ELR (cell line): ENCODE measurements at regions not wholly inside any gene's neighbourhood (a gene's known extent, or its start where the extent isn't known, plus 50 kb on each side); places are given as distances from the start of the nearest gene placed in this dataset.
A peak's percentile ranks its signal among the peaks of the same experiment; 100 is the strongest.
"Not testable (repeated sequence)": the region's sequence is repeated elsewhere in the genome, so short reads cannot be mapped to it uniquely, and the experiment has no call there.

ENCODE experiments used
- DNase-seq: peaks from one replicate; pipeline ENCODE4 v3.0.0-alpha.2; 2015; ENCODE audit warnings: low read depth

DNA sequence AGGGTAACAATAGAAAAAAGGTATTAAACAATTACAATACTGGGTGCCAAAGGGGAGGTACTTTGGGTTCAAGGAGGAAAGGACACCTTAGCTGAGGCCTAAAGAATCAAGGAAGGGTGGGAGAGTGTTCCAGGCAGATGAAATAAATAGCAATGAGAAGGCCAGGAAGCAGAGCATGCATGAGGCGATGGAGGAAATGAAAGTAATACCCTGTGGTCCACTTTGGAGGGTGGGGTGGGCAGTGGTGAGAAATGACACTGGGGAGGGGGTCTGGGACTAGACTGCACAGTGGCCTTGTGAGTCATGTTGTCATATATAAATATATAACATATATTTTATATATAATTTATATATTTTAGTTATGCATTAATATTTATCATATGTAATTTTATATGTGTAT is 55.9 kb downstream of the BHLHE40 start:
- no peak for DNase-seq

GRCh38 chr3:5035692-5036391 is 56.6 kb downstream of the BHLHE40 start:
- DNase-seq, result no peak

- DNase-seq, result no peak
Measured at GRCh38 chr3:5036392-5036766, 57.1 kb downstream of the BHLHE40 start.

GRCh38 chr3:5036858-5037257 is 57.6 kb downstream of the BHLHE40 start:
- DNase-seq, result no peak

DNA sequence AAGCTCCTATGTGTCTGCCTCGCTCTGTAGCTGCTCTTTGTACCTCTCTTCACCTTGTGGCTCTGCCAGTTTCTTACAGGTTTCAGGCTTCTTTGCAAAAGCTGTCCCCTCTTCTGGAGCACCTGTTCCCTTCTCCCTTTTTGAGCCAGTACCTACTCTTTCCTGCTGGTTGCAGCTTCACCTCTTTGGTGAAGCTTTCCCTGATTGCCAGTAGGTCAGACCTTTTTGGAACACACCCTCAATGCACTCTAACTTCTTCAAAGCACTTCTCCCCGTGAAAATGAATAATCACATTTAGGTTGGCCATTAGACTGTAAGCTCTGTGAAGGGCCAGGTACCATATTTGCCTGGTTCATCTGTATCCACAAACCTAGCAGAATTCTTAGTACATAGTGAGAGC is 60.3 kb downstream of the BHLHE40 start:
- DNase-seq, result no peak

DNA sequence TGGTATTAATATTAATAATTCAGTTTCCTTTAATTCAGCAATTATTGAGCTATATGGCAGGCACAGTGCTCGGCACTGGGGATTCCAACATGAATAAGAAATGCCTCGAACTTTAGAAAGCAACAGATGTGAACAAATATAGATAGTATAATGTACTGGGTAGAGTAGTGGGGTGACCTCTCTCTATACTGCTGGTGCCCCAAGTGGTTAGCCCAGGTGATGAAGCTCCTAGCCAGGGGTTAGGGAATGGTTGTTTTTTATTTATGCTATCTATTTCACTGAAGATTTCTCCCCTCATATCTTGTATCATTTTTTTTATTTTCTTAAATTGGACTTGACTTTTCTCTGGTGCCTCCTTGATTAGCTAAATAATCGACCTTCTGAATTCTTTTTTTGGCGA is 62.1 kb downstream of the BHLHE40 start:
- no peak for DNase-seq

DNA sequence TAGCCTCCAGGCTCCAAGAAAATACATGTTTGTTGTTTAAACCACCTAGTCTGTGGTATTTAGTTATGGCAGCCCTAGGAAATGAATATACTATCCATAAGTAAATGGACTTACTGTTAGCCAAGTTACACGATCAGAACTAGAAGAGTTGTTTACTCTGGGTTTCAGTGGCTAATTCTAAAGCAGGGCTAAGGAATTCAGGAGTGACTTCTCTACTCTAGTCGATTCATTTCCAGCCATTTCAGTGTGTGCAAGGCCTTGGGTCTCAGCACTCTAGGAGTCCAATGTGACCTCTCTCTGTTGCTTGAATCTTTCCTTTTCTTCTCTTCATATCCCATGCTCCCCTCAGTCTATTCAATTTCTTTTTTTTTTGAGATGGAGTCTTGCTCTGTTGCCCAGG is 66.7 kb downstream of the BHLHE40 start:
- DNase-seq, result no peak

DNA sequence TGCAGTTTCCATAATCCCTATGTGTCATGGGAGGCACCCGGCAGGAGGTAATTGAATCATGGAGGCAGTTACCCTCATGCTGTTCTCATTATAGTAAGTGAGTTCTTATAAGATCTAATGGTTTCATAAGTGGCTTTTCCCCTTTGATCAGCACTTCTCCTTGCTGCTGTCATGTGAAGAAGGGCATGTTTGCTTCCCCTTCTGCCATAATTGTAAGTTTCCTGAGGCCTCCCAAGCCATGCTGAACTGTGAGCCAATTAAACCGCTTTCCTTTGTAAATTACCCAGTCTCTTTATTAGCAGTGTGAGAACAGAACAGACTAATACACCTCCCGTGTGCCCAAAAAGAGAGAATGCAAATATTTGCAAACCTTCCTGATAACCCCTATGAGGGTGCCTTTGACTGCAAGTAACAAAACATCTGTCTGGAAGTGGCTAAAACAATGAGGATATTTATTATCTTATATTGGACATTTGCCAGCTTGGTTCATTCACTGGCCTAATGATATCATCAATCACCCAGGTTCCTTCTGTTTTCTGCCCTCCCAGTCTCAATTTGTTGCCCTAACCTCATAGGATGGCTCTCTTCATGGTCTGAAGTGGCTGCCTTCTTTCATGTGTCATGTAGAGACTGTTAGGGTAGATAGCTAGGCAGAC is 68.7 kb downstream of the BHLHE40 start:
- no peak for DNase-seq

DNA sequence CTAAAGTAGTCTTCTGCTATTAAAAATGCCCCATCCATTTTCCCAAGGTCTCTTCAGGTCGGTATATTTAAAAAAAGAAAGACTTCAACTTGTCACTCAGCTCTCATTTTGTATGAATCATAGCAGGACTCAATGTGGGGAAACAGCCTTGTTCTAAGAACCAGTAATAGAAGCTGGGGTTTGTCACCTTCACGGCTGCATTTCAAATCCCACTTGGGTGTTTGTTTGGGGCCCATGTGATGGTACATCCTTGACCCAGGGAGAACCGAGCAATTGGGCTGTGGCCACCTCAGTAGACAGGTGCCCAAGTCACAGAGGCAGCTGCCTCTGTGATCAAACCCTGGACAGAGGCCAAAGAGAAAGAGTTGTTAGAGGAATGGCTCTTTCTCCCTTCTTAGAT is 70.3 kb upstream of the ARL8B start:
- no peak for DNase-seq

- no peak for DNase-seq
Measured at GRCh38 chr3:5052247-5052646, 69.8 kb upstream of the ARL8B start.

DNA sequence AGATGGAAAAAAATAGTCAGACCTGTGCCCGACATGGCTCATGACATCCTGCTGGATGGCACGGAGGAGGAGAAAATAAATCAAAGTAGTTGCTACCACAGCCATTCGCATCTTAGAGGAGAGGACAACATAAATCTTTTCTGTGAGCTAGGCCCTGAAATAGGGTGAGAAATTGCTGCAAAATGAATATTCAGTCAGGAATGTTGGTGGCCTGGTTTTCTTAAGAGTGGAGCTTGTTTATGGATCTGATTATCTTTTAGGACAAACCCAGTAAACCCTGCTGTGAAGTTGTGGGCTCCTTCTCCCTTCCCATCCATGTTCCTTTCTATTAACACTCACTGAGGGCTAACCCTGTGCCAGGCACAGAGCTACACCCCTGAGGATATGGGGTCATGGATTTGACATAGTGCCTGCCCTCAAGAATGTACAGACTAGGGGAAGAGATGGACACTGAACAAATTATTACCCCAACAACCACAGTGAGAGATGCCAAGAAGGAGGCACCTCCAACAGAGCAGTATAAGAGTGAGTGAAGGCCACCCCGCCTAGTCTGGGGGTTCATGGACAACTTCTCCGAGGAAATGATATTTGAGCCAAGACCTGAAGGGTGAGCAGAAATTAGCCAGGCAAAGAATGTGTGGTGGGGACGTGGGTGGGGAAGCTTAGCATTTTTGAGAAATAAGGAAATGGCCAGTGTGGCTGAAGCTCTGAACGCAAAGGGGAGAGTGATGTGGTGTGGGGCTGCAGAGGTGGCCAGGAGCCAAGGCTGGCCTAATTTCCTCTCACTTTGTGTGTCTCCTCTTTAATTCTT is 68.9 kb upstream of the ARL8B start:
- DNase-seq, result no peak

DNA sequence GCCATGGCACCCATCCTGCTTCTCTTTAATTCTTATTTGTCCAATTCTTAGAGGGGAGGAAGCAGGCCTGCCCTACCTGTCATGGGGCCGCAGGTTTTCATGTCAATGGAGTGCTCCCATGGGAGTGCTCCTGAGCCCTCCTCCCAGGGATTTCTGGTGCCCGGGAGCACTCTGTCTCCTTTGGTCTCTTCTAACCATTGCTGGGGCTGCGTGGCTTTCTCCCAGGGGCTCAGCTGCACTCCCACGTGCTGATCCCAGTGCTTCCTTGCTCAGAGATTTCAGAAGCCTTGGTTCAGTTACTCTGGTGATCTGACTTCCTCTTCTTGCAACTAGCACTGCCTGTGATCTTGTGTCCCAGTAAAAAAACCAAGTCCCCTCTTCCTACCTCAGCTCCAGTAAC is 68.0 kb upstream of the ARL8B start:
- no peak for DNase-seq

DNA sequence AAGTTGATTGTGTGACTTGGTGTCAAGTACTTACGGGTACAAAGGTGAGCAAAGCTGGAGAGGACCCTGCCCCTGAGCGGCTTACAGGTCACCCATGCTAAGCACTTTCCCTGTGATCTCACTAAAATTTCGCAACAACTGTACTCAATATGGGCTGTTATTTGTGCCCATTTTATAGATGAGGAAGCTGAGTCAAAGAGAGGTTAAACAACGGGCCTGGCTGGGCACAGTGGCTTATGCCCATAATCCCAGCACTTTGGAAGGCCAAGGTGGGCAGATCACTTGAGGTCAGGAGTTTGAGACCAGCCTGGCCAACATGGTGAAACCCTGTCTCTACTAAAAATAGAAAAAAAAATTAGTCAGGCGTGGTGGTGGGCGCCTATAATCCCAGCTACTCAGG is 67.5 kb upstream of the ARL8B start:
- DNase-seq, result not testable (repeated sequence)

GRCh38 chr3:5055357-5056110 is 66.6 kb upstream of the ARL8B start:
- DNase-seq, result no peak

GRCh38 chr3:5056111-5056391 is 66.0 kb upstream of the ARL8B start:
- no peak for DNase-seq

DNA sequence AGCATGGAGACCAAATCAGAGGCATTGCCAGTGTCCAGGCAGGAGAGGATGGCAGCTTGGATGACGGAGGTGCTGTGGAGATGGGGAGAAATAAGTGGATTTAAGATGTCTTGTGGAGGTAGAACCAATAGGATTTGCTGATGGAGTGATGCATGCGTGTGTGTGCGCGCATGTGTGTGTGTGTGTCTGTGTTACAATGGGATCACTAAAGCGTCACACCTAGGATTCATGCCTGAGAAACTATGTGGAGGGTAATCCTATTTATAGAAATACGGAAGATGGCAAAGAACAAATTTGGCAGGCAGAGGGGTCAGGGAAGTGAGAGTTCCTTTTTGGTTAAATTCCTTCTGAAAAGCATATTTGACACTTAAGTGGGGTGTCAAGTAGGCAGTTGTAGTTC is 64.8 kb upstream of the ARL8B start:
- no peak for DNase-seq

GRCh38 chr3:5057857-5058324 is 64.2 kb upstream of the ARL8B start:
- DNase-seq, result peak; percentile 82

DNA sequence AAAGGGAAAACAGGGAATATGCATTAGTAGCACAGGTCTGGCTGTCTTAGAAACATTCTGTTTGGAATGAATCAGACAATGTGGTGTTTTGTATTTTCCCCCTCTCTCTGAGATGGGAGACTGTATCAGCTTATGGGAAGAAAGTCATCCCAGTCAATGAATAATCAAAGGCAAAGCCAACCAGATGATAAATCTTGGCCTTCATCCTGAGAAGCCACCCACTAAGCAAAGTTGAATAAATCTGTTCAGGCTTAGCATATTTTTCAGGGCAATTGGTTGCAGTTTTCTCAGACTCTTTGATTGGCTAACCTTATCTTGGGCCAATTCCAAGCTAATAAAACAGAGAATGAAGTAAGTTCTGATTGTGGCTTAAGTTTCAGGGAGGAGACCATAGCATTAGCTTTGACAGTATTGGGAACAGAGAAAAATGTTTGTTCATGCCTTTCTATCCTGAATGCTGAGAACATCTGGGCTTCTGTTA is 63.6 kb upstream of the ARL8B start:
- DNase-seq, result no peak

DNA sequence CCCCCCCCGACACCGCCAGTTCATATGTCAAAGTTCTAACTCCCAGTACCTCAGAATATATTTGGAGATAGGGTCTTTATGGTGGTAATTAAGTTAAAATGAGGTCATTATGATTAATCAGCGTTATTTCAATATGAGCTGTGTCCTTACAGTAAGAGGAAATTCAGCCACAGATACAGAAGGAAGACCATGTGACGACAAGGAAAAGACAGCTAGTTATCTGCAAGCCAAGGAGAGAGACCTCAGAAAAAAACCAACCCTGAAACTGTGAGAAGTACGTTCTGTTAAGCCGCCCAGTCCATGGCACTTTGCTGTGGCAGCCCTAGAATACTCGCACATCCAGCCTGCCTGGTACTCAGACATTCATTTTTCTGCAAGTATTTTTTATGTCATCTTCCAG is 62.3 kb upstream of the ARL8B start:
- no peak for DNase-seq

GRCh38 chr3:5061218-5061569 is 60.9 kb upstream of the ARL8B start:
- no peak for DNase-seq

- no peak for DNase-seq
Measured at GRCh38 chr3:5063724-5064123, 58.4 kb upstream of the ARL8B start.

DNA sequence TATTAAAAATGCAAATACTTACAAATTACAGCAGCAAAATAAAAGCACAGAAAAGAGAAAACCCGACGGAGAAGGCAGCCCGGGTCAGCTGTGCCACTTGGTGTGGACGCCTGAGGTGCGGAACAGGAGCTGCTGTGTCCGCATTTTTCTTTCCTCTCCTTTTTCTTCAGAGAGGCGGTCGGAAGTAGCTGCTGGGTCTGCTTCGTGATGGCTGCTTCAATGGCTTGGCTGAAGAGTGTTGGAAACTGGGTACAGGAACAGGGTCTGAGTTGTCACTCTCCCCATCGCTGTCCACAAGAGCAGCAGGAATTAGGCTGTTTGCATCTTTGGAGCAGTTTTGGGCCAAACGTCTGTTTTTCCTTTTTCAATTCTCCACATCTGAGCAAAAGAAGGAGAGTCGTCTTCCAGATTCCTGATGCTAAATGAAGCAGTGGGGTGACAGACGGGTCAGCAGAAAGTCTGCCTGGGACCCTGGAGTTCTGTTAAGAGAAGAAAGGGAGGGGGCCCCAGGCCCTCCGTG is 53.5 kb upstream of the ARL8B start:
- DNase-seq, result no peak
